Endothelial cell of umbilical vein (primary cell): ENCODE measurements at regions not wholly inside any gene's neighbourhood (a gene's known extent, or its start where the extent isn't known, plus 50 kb on each side); places are given as distances from the start of the nearest gene placed in this dataset.

ENCODE experiments used
- BruUV-seq: library from RNA; stranded (reverse); fragments of 400-500 nt; replicated peaks from 2 replicates; lab custom pipeline; 2021; lab: Mats Ljungman, UMichigan
- CTCF ChIA-PET: fragments of 300-600, 350-600 bp; sonication (Branson Sonifier 250); formaldehyde crosslinking; loops from one replicate; lab custom pipeline; 2021; ENCODE audit warnings: antibody characterized with exemption, inconsistent platforms; lab: Charles Lee
- POLR2A ChIA-PET: fragments of 300-600, 350-600 bp; sonication (Branson Sonifier 250); formaldehyde crosslinking; loops from one replicate; lab custom pipeline; 2021; ENCODE audit warnings: antibody characterized with exemption, inconsistent platforms; lab: Charles Lee
- DNase-seq: peaks from one replicate; pipeline ENCODE4 v3.0.0-alpha.2; 2011; ENCODE audit warnings: low read depth, low spot score
- FAIRE-seq: peaks from 2 replicates; lab custom pipeline; 2011; peaks lifted over from hg19 to GRCh38; lab: Jason Lieb, UNC
- H2AFZ ChIP-seq: 2 replicates; pipeline ENCODE4 v1.6.0; 2012; ENCODE audit warnings: low read depth, low read length, control low read depth, inconsistent platforms
- H3K27ac ChIP-seq: 2 replicates; pipeline ENCODE4 v1.5.1; 2011; ENCODE audit warnings: low read depth, mild to moderate bottlenecking, control low read depth, low read length, moderate library complexity; ENCODE audit not compliant: insufficient read depth
- H3K27me3 ChIP-seq, 2 experiments: 2 replicates each; pipeline versions ENCODE4 v1.6.0 to v1.6.1; 2011; ENCODE audit warnings: low read length in 2 of 2, mixed read lengths in 1 of 2; ENCODE audit not compliant: control insufficient read depth in 2 of 2, insufficient read depth in 2 of 2
- H3K36me3 ChIP-seq, 2 experiments: 2 replicates in 1 of 2; 3 replicates in 1 of 2; pipeline ENCODE4 v1.5.1; 2011; ENCODE audit warnings: low read length in 2 of 2, mild to moderate bottlenecking in 1 of 2, moderate library complexity in 1 of 2; ENCODE audit not compliant: control insufficient read depth in 2 of 2, insufficient read depth in 2 of 2; ENCODE audit errors: extremely low read depth in 1 of 2
- H3K4me1 ChIP-seq: 3 replicates; pipeline ENCODE4 v1.5.1; 2011; ENCODE audit warnings: mild to moderate bottlenecking, low read length; ENCODE audit not compliant: control insufficient read depth, insufficient read depth; ENCODE audit errors: extremely low read depth
- H3K4me2 ChIP-seq: 2 replicates; pipeline ENCODE4 v1.6.1; 2011; ENCODE audit warnings: low read length, control low read depth, mixed read lengths; ENCODE audit not compliant: insufficient read depth
- H3K4me3 ChIP-seq, 3 experiments: fragments of 200-600 bp in 1 of 3; sonication (generic), shearing (Covaris generic) in 1 of 3; replicated peaks in 1 of 3; 2 replicates each; pipeline ENCODE4 v1.5.1; 2011 to 2016; ENCODE audit warnings: control low read depth in 3 of 3, low read length in 3 of 3, mild to moderate bottlenecking in 2 of 3, inconsistent platforms in 1 of 3, low read depth in 1 of 3, moderate library complexity in 1 of 3; ENCODE audit not compliant: insufficient read depth in 1 of 3
- H3K79me2 ChIP-seq: 2 replicates; pipeline ENCODE4 v1.6.0; 2012; ENCODE audit warnings: low read length, inconsistent platforms; ENCODE audit not compliant: control insufficient read depth, insufficient read depth
- H3K9ac ChIP-seq: replicated peaks from 2 replicates; pipeline ENCODE3; 2011; ENCODE audit warnings: low read length, control low read depth; ENCODE audit not compliant: insufficient read depth; ENCODE audit errors: extremely low read depth
- H3K9me1 ChIP-seq: replicated peaks from 3 replicates; pipeline ENCODE4 v1.6.0; 2011; ENCODE audit warnings: mild to moderate bottlenecking, low read length; ENCODE audit not compliant: control insufficient read depth, insufficient read depth; ENCODE audit errors: extremely low read depth
- H3K9me3 ChIP-seq: replicated peaks from 2 replicates; pipeline ENCODE4 v1.5.1; 2012; ENCODE audit warnings: low read length, inconsistent platforms; ENCODE audit not compliant: control insufficient read depth, insufficient read depth
- H4K20me1 ChIP-seq: replicated peaks from 2 replicates; pipeline ENCODE3; 2011; ENCODE audit warnings: mild to moderate bottlenecking, low read length; ENCODE audit not compliant: control insufficient read depth, insufficient read depth; ENCODE audit errors: extremely low read depth
- CTCF ChIP-seq, 2 donors: IDR thresholded peaks; 1 replicate in 1 of 2; 2 replicates in 1 of 2; pipeline ENCODE4 v1.5.1; 2011; ENCODE audit warnings: low read length in 2 of 2, mild to moderate bottlenecking in 2 of 2, moderate library complexity in 2 of 2, control low read depth in 1 of 2, inconsistent platforms in 1 of 2, low read depth in 1 of 2; ENCODE audit not compliant: insufficient read depth in 1 of 2; ENCODE audit errors: extremely low read depth in 1 of 2
- EZH2 ChIP-seq: IDR thresholded peaks from 2 replicates; pipeline ENCODE4 v1.6.1; 2012; ENCODE audit warnings: borderline replicate concordance, low read depth, mild to moderate bottlenecking, moderate library complexity, low read length, inconsistent platforms; ENCODE audit not compliant: severe bottlenecking
- FOS ChIP-seq: IDR thresholded peaks from 2 replicates; pipeline ENCODE4 v1.6.1; 2011; ENCODE audit warnings: mild to moderate bottlenecking, low read length, moderate library complexity, borderline replicate concordance; ENCODE audit not compliant: insufficient read depth
- GATA2 ChIP-seq: IDR thresholded peaks from 2 replicates; pipeline ENCODE4 v1.7.0; 2011; ENCODE audit warnings: low read depth, mild to moderate bottlenecking, moderate library complexity, mixed read lengths, low read length; ENCODE audit not compliant: insufficient read length, insufficient read depth
- JUN ChIP-seq: IDR thresholded peaks from 2 replicates; pipeline ENCODE4 v1.6.1; 2011; ENCODE audit warnings: borderline replicate concordance, low read depth; ENCODE audit not compliant: insufficient read length, insufficient read depth
- MYC ChIP-seq: IDR thresholded peaks from one replicate; pipeline ENCODE4 v1.6.1; 2011; ENCODE audit warnings: mild to moderate bottlenecking, low read depth, low read length
- POLR2A ChIP-seq: IDR thresholded peaks from 2 replicates; pipeline ENCODE4 v1.6.1; 2012; ENCODE audit warnings: low read depth, mild to moderate bottlenecking, control low read depth, low read length
- POLR2AphosphoS5 ChIP-seq: IDR thresholded peaks from 2 replicates; pipeline ENCODE4 v1.6.1; 2012; ENCODE audit warnings: low read depth, mild to moderate bottlenecking, control low read depth, low read length, moderate library complexity; ENCODE audit not compliant: insufficient read depth
- dilution Hi-C: fragments of 300-500 bp; cut with MboI; formaldehyde crosslinking; loops from one replicate; pipeline ENCODE4 v1.15.0; 2019; ENCODE audit warnings: low sequenced_read_pairs; ENCODE audit not compliant: extremely low pct_ligation_motif_present
- intact Hi-C: fragments of 100-400 bp; cut with micrococcal nuclease; formaldehyde crosslinking; loops from one replicate; pipeline ENCODE4 v1.10.0; 2022
- TF ChIP-seq, protein P1 (sequence below): IDR thresholded peaks from 2 replicates; pipeline ENCODE4 v1.6.1; 2011; ENCODE audit not compliant: insufficient read depth, insufficient read length

- H3K27ac ChIP-seq, result no peak overlapping the region
- no peaks in the 10 kb centered on the region for H3K4me1 ChIP-seq
- no peaks in the 10 kb centered on the region for H3K36me3 ChIP-seq
- TF ChIP-seq JUN (no peak), GATA2 (no peak), POLR2AphosphoS5 (no peak), EZH2 (no peak), FOS (no peak), POLR2A (no peak), MYC (no peak), CTCF (IDR thresholded peaks at IDR 0.05; ENCODE audit: extremely low read depth in 1 of 2, insufficient read depth in 1 of 2, low read depth in 1 of 2, low read length in 2 of 2) (no peak)
- TF ChIP-seq, protein P1, sequence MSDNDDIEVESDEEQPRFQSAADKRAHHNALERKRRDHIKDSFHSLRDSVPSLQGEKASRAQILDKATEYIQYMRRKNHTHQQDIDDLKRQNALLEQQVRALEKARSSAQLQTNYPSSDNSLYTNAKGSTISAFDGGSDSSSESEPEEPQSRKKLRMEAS, result no peak
- ChIA-PET CTCF (no interaction called here), POLR2A (no interaction called here)
- no peak overlapping the region for H3K4me2 ChIP-seq
- BruUV-seq, result no TSS peak
- no peaks in the 10 kb centered on the region for H3K9me1 ChIP-seq
- no peaks in the 10 kb centered on the region for H3K9me3 ChIP-seq
- H3K4me3 ChIP-seq, result no peak overlapping the region
- H3K27me3 ChIP-seq, result no peaks in the 10 kb centered on the region
- H3K79me2 ChIP-seq, result no peaks in the 10 kb centered on the region
- no peak for FAIRE-seq
- intact Hi-C loops (no loop called here), dilution Hi-C loops (no loop called here)
- no peak overlapping the region for H3K9ac ChIP-seq
- no peaks in the 10 kb centered on the region for H4K20me1 ChIP-seq
- no peak overlapping the region for H2AFZ ChIP-seq
- no peak for DNase-seq
Measured at GRCh38 chr11:109307366-109307765, 114.6 kb upstream of the C11orf87 start.
